HG02623 (cell line): ENCODE measurements at regions not wholly inside any gene's neighbourhood (a gene's known extent, or its start where the extent isn't known, plus 50 kb on each side); places are given as distances from the start of the nearest gene placed in this dataset.
"Not testable (repeated sequence)": the region's sequence is repeated elsewhere in the genome, so short reads cannot be mapped to it uniquely, and the experiment has no call there.

Experiments
- ATAC-seq: cut with Tn5 transposase; IDR thresholded peaks from one replicate; pipeline ENCODE4 v1.9.1; 2021; ENCODE audit warnings: moderate library complexity; ENCODE audit not compliant: unreplicated experiment

- ATAC-seq = no peak
These were observed 83.8 kb upstream of the PPM1B start for GRCh38 chr2:44084850-44085249.

GRCh38 chr2:44086629-44087028 is 82.0 kb upstream of the PPM1B start:
- no peak for ATAC-seq

DNA sequence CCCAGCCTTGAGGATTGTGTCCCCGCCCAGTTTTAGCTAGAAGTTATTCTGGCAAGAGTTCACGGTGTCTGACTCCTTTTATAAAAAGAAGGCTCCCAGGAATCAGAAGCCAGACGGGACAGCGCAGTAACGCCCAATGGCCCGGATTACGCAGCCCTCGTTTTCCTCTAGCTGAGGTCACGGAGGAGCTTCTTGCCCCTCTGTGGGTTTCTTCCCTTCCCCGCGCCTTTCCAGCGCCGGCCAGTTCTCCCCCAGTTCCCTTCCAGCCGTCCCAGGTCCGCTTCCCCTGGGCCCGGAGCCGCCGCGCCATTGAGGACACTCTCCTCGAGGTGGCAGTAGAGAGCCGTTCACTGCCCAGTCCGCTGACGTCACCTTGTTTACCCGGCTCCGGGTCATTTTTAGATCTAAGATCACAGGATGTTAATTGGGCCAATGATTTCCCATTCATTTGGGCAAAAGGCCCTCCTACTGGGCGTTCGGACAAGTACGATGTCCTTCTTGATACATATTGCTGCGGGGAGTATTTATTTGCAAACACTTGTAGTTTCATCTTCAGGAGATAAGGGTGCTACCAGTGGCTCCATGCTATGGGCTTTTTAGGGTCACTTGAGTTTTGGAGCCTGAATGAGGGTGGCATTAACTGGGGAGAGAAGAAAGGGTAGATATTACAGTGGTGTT is 81.5 kb upstream of the PPM1B start:
- ATAC-seq = peak; percentile 76

GRCh38 chr2:44087714-44088092 is 81.0 kb upstream of the PPM1B start:
- no peak for ATAC-seq

- not testable (repeated sequence) for ATAC-seq
These were observed 76.2 kb upstream of the PPM1B start for GRCh38 chr2:44092519-44092918.

DNA sequence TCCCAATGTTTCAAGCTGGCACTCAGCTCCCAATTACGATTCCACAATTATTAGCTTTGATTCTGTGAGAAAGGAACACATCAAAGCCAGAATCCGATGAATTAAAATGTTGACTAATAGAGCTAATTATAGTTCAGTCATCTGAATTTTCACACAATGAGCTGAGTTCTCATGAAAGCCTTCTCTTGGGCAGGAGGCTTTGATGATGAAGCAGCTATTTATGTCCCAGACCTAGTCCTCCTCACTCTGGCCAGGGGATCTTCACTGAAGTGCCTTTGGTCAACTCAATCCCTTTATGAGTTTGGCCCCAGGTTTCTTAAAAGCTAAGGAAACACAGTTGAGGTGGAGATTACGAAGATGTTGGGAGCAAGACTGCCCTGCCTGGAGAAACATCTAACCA is 74.7 kb upstream of the PPM1B start:
- ATAC-seq = no peak

- ATAC-seq = no peak
These were observed 71.3 kb upstream of the PPM1B start for GRCh38 chr2:44097322-44097907.

DNA sequence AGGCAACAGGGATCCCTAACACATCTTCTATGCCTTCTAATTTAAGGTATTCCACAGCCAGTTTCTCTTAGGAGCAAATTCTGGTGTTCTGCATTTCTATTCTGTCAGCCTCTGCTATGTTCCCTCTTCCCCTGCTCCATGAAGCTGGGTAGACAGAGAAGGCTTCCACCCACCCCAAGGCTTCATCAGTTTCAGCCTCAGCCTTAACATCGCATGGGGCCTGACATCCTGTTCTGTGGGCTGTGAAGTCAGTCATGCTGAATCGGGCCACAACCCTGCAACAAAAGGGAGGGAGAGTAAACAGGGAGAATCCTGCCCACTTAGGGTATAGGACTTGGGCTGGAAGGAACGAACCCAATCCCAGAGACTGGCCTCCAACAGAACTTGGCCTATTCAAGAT is 70.6 kb upstream of the PPM1B start:
- no peak for ATAC-seq

DNA sequence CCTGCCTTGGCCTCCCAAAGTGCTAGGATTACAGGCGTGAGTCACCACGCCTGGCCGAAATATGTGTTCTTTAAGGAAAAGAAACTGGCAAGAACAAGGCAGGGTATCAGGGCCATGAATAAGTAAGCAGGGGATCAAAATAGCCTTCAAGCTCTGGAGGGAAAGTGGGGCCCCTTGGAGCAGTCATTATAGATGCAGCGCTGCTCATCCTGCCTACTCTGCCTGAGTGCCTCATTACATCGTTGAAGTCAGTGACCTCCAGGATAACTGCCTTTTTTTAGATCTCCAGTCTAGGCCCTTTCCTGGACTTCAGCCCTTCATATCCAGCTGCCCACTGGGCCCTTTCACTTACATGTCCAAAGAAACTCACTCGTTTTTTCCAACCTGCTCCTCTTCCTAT is 69.8 kb upstream of the PPM1B start:
- ATAC-seq = no peak

DNA sequence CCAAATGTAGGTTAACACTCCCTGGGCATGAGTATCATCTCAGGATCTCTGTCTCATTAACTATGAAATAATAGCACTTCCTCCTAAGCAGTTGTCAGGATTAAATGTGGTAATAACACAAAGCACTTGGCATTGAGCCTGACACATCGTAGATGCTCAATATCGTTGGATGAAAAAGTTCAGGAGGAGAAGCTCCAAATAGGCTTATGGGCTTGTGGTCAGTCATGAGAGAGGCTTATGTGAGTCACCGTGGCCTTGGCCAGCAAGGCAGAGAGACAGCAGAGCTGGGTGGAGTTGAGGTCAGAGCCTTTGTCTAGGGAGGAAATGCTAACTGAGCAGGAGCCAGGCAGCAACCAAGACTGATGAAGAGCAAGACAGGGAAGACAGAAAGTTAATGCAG is 68.3 kb upstream of the PPM1B start:
- no peak for ATAC-seq

DNA sequence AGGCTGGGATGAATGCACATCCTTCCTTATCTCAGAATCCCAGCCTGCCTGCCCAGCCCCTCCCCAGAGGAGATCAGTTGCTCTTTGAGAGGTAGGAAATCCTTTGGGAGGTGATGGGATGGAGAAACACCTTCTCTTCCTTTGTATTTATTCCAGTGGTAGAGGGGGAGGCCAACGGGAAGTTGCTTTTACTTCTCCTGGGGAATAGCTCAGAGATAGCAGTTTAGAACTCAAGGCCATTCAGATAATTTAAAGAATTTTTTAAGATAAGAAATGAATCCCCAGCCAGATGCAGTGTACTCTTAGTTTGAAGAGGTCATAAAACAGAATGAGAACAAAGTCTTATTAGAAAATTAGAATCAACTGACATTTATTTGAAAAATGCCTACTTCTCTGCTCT is 67.4 kb upstream of the PPM1B start:
- no peak for ATAC-seq

DNA sequence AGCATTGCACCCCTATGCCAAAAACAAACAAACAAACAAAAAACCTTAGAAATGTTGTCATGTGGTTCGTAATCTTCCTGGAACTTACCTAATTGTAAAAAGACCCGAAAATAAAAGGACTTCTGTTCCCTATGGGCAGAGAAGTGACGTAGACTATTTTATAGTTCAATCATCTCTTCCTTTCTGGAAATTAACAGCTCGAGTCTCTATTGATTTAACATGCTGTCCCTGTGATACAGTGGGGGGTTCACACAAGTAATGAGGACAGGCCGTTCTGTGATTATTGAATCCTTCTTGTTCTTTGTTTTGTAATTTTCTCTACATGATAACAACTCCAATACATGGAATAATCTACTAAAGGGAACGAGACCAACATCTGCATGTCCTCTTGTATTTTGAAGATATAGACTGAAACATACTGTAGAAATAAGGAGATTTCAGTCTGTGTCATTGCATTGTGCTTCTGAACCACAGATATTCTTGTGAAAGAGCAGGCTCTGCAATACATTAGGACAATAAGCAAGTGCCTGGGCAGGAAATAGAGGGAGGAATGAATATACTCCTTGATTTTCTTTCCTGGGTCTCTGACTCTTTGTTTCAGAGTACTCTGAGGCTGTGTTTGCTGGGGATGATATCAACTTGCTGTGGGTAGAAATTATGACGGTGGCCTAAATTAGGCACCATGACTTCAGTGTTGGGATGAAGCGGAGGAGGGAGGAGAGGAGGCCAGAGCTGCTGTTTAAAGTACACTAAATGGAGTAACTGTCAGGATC is 65.7 kb upstream of the PPM1B start:
- ATAC-seq = no peak

GRCh38 chr2:44103639-44104038 is 65.0 kb upstream of the PPM1B start:
- no peak for ATAC-seq

- no peak for ATAC-seq
These were observed 63.8 kb upstream of the PPM1B start for GRCh38 chr2:44104855-44105271.

- not testable (repeated sequence) for ATAC-seq
These were observed 62.2 kb upstream of the PPM1B start for GRCh38 chr2:44106509-44106908.

GRCh38 chr2:44107086-44107740 is 61.5 kb upstream of the PPM1B start:
- ATAC-seq = no peak

GRCh38 chr2:44107974-44108373 is 60.7 kb upstream of the PPM1B start:
- ATAC-seq = no peak

DNA sequence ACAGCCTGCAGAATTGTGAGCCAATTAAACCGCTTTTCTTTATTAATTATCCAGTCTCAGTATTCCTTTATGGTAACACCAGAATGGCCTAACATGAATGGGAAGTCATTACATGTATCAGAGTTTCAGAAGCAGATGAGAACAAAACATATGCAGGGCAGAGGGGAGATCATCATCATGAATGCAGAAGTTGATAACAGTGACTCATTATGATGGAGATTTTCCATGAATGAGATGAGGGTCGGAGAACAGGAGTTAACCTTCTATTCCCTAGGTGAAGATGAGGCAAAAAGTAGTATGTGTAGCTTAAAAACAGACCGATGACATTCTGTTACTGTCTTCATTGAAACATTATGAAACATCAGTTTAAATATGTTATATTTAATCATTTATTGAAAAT is 59.5 kb upstream of the PPM1B start:
- no peak for ATAC-seq

GRCh38 chr2:44110444-44110843 is 58.2 kb upstream of the PPM1B start:
- ATAC-seq = no peak

DNA sequence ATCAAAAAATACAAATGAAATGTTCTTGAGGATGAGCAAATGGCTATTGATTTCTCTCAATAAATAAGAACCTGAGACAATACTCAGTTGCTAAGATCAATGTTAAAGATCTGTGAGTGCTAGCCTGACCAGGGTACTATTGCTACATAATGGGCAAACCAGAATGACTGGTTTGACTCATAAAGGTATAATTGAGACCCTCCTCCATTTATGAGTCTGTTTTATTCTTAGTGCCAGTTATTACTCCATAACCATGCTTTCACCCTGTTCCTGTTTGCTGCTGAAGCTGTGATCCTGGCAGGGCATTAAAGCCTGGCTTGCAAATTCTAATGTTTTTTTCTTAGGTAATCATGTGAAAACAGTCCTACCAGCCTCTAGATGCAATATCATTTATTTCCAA is 56.6 kb upstream of the PPM1B start:
- ATAC-seq = no peak

DNA sequence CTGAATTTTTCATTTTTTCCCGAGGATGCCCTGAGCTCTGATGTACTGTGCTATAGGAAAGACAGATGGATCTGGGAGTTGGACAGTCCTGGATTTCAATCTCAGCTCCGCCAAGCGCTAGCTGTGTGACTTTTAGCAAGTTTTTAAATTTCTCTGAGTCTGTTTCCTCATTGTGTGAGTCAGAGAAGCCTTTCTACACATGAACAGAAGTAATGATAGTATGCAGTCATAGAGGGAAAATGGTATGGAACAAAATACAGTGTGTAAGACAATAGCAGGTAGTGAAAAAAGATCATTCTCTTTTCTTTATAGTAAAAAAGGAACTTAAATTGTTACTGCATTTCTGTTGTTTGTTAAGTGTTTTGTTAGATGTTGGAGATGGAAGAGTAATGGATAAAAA is 52.4 kb upstream of the PPM1B start:
- no peak for ATAC-seq

GRCh38 chr2:44118257-44118656 is 50.4 kb upstream of the PPM1B start:
- no peak for ATAC-seq
